ENCODE measurements at regions not wholly inside any gene's neighbourhood (a gene's known extent, or its start where the extent isn't known, plus 50 kb on each side); places are given as distances from the start of the nearest gene placed in this dataset.

- no peak for DNase-seq
Measured at GRCh38 chr21:22764222-22764621, 1766.0 kb downstream of the NCAM2 start.

GRCh38 chr21:22791376-22791775 is 1793.2 kb downstream of the NCAM2 start:
- H3K4me3 ChIP-seq = no peak overlapping the region
- intact Hi-C loops (cut with DNase I) = loop anchor here (5.0 kb wide), 2 partner anchors 1624 to 1789 kb away; no protein-coding TSS in a partner anchor
- no peaks in the 10 kb centered on the region for H3K9me3 ChIP-seq
- H3K9ac ChIP-seq (ENCODE audit: low read depth in 2 of 2, low read length in 2 of 2) = no peak overlapping the region
- DNase-seq = no peak
- H3K27ac ChIP-seq = no peak overlapping the region
- no peaks in the 10 kb centered on the region for H3K4me1 ChIP-seq
- H3K27me3 ChIP-seq = no peaks in the 10 kb centered on the region
- H3K36me3 ChIP-seq = no peaks in the 10 kb centered on the region
- TF ChIP-seq CTCF (IDR thresholded peaks at IDR 0.05) = no peak

More at GRCh38 chr21:22764222-22764621, 1766.0 kb downstream of the NCAM2 start:
- Histone ChIP-seq H3K27me3 (no peaks in the 10 kb centered on the region), H3K27ac (no peak overlapping the region), H3K36me3 (no peaks in the 10 kb centered on the region), H3K4me3 (no peak overlapping the region), H3K9ac (ENCODE audit: low read depth in 2 of 2, low read length in 2 of 2) (no peak overlapping the region), H3K4me1 (no peaks in the 10 kb centered on the region), H3K9me3 (no peaks in the 10 kb centered on the region)
- intact Hi-C loops (cut with DNase I) = no loop called here
- no peak for TF ChIP-seq CTCF (IDR thresholded peaks at IDR 0.05)

GRCh38 chr21:22791986-22792560 is 1793.9 kb downstream of the NCAM2 start:
- peak; percentile 84 for TF ChIP-seq CTCF (IDR thresholded peaks at IDR 0.05)
- peak; percentile 18 for DNase-seq
- no peak overlapping the region for H3K4me3 ChIP-seq
- H3K9me3 ChIP-seq = no peaks in the 10 kb centered on the region
- intact Hi-C loops (cut with DNase I) = loop anchor here (5.0 kb wide), 2 partner anchors 1625 to 1790 kb away; no protein-coding TSS in a partner anchor
- H3K27me3 ChIP-seq = no peaks in the 10 kb centered on the region
- no peak overlapping the region for H3K9ac ChIP-seq (ENCODE audit: low read depth in 2 of 2, low read length in 2 of 2)
- H3K27ac ChIP-seq = no peak overlapping the region
- no peaks in the 10 kb centered on the region for H3K4me1 ChIP-seq
- no peaks in the 10 kb centered on the region for H3K36me3 ChIP-seq

GRCh38 chr21:22795091-22795490 is 1796.9 kb downstream of the NCAM2 start:
- no peak overlapping the region for H3K4me3 ChIP-seq
- no peak overlapping the region for H3K27ac ChIP-seq
- H3K4me1 ChIP-seq = no peaks in the 10 kb centered on the region
- no peaks in the 10 kb centered on the region for H3K27me3 ChIP-seq
- no peaks in the 10 kb centered on the region for H3K36me3 ChIP-seq
- TF ChIP-seq CTCF (IDR thresholded peaks at IDR 0.05) = no peak
- DNase-seq = no peak
- intact Hi-C loops (cut with DNase I) = no loop called here
- no peak overlapping the region for H3K9ac ChIP-seq (ENCODE audit: low read depth in 2 of 2, low read length in 2 of 2)
- no peaks in the 10 kb centered on the region for H3K9me3 ChIP-seq

GRCh38 chr21:22795644-22796043 is 1797.4 kb downstream of the NCAM2 start:
- Histone ChIP-seq H3K27me3 (no peaks in the 10 kb centered on the region), H3K9me3 (no peaks in the 10 kb centered on the region), H3K4me1 (no peaks in the 10 kb centered on the region), H3K4me3 (no peak overlapping the region), H3K9ac (ENCODE audit: low read depth in 2 of 2, low read length in 2 of 2) (no peak overlapping the region), H3K27ac (no peak overlapping the region), H3K36me3 (no peaks in the 10 kb centered on the region)
- intact Hi-C loops (cut with DNase I) = no loop called here
- no peak for TF ChIP-seq CTCF (IDR thresholded peaks at IDR 0.05)
- no peak for DNase-seq
